Neural cell (in vitro differentiated cells): ENCODE measurements at regions not wholly inside any gene's neighbourhood (a gene's known extent, or its start where the extent isn't known, plus 50 kb on each side); places are given as distances from the start of the nearest gene placed in this dataset.

ENCODE experiments used
- CTCF ChIP-seq: fragments of 450-650 bp; IDR thresholded peaks from 2 replicates; pipeline ENCODE4 v1.5.1; 2014; ENCODE audit warnings: antibody characterized with exemption, mild to moderate bottlenecking, moderate library complexity; ENCODE audit not compliant: poor library complexity, severe bottlenecking
- POLR2AphosphoS5 ChIP-seq: IDR thresholded peaks from 2 replicates; pipeline ENCODE4 v1.6.1; 2012
- TAF1 ChIP-seq: IDR thresholded peaks from 2 replicates; pipeline ENCODE4 v1.6.1; 2012; ENCODE audit warnings: low read depth

- no peak for TF ChIP-seq TAF1
- no peak for TF ChIP-seq CTCF
- no peak for TF ChIP-seq POLR2AphosphoS5
These were observed 2474.2 kb downstream of the PCDH9 start for GRCh38 chr13:64755961-64756360.
